IMR-90 (cell line): ENCODE measurements at regions not wholly inside any gene's neighbourhood (a gene's known extent, or its start where the extent isn't known, plus 50 kb on each side); places are given as distances from the start of the nearest gene placed in this dataset.

Source experiments
- ATAC-seq: fragments of 200-7000 bp; cut with Tn5 transposase; 2 replicates; pipeline ENCODE4 v1.9.1; 2020; ENCODE audit warnings: low read depth, mild to moderate bottlenecking, moderate library complexity
- BruUV-seq: library from RNA; stranded (reverse); fragments of 400-500 nt; replicated peaks from 2 replicates; lab custom pipeline; 2021; lab: Mats Ljungman, UMichigan
- CTCF ChIA-PET: fragments of 300-600 bp; formaldehyde crosslinking; extraction: SDS; loops from one replicate; lab custom pipeline; 2021; ENCODE audit warnings: antibody characterized with exemption; lab: Yijun Ruan, JAX
- POLR2A ChIA-PET: fragments of 300-600 bp; sonication (Branson Sonifier 250); formaldehyde crosslinking; loops from one replicate; lab custom pipeline; 2022; ENCODE audit warnings: antibody characterized with exemption; ENCODE audit not compliant: unreplicated experiment; lab: Charles Lee
- DNase-seq: peaks from one replicate; pipeline ENCODE4 v3.0.0; 2013
- H2AFZ ChIP-seq: replicated peaks from 2 replicates; pipeline ENCODE3; 2013; ENCODE audit warnings: low read length, mild to moderate bottlenecking; ENCODE audit not compliant: poor library complexity
- H2AK5ac ChIP-seq: 2 replicates; pipeline ENCODE4 v1.6.1; 2013; ENCODE audit warnings: low read depth, low read length, inconsistent platforms
- H2AK9ac ChIP-seq: replicated peaks from 2 replicates; pipeline ENCODE3; 2013; ENCODE audit warnings: mild to moderate bottlenecking, low read depth, low read length, moderate library complexity; ENCODE audit not compliant: poor library complexity
- H2BK120ac ChIP-seq: 2 replicates; pipeline ENCODE4 v1.6.1; 2013; ENCODE audit warnings: low read depth, low read length, inconsistent platforms
- H2BK15ac ChIP-seq: 3 replicates; pipeline ENCODE4 v1.6.1; 2013; ENCODE audit warnings: low read depth, low read length, inconsistent platforms
- H2BK20ac ChIP-seq: 2 replicates; pipeline ENCODE4 v1.6.1; 2013; ENCODE audit warnings: low read depth, mild to moderate bottlenecking, inconsistent platforms, low read length, moderate library complexity
- H2BK5ac ChIP-seq: 2 replicates; pipeline ENCODE4 v1.6.1; 2013; ENCODE audit warnings: mild to moderate bottlenecking, low read depth, low read length, inconsistent platforms; ENCODE audit not compliant: poor library complexity, severe bottlenecking
- H3K14ac ChIP-seq: replicated peaks from 2 replicates; pipeline ENCODE4 v1.6.1; 2013; ENCODE audit warnings: low read depth, low read length, inconsistent platforms
- H3K18ac ChIP-seq: 2 replicates; pipeline ENCODE4 v1.6.1; 2013; ENCODE audit warnings: low read depth, low read length, control low read depth
- H3K23ac ChIP-seq: 2 replicates; pipeline ENCODE4 v1.6.1; 2013; ENCODE audit warnings: low read depth, low read length, inconsistent platforms
- H3K27ac ChIP-seq: 2 replicates; pipeline ENCODE4 v1.5.1; 2013; ENCODE audit warnings: mild to moderate bottlenecking, control low read depth, low read length; ENCODE audit not compliant: insufficient read depth
- H3K27me3 ChIP-seq: 2 replicates; pipeline ENCODE4 v1.6.1; 2013; ENCODE audit warnings: low read length; ENCODE audit not compliant: control insufficient read depth, insufficient read depth
- H3K36me3 ChIP-seq: 2 replicates; pipeline ENCODE4 v1.6.1; 2013; ENCODE audit warnings: low read length, mixed read lengths; ENCODE audit not compliant: control insufficient read depth, insufficient read depth
- H3K4ac ChIP-seq: 2 replicates; pipeline ENCODE4 v1.6.1; 2013; ENCODE audit warnings: low read depth, low read length, inconsistent platforms
- H3K4me1 ChIP-seq: 2 replicates; pipeline ENCODE4 v1.6.1; 2013; ENCODE audit warnings: low read length, mixed read lengths; ENCODE audit not compliant: control insufficient read depth, insufficient read depth
- H3K4me2 ChIP-seq: 2 replicates; pipeline ENCODE4 v1.6.1; 2013; ENCODE audit warnings: low read depth, mild to moderate bottlenecking, control low read depth, low read length, moderate library complexity
- H3K4me3 ChIP-seq: 2 replicates; pipeline ENCODE4 v1.5.1; 2013; ENCODE audit warnings: low read depth, mild to moderate bottlenecking, control low read depth, low read length, moderate library complexity; ENCODE audit not compliant: insufficient read depth
- H3K56ac ChIP-seq: 2 replicates; pipeline ENCODE4 v1.6.1; 2013; ENCODE audit warnings: low read length, inconsistent platforms; ENCODE audit not compliant: insufficient read depth; ENCODE audit errors: extremely low read depth
- H3K79me1 ChIP-seq, 2 experiments: 2 replicates each; pipeline ENCODE4 v1.6.1; 2013; ENCODE audit warnings: low read length in 2 of 2, inconsistent platforms in 1 of 2, low read depth in 1 of 2
- H3K9ac ChIP-seq: 2 replicates; pipeline ENCODE4 v1.6.1; 2013; ENCODE audit warnings: low read depth, low read length, control low read depth
- H3K9me1 ChIP-seq: 2 replicates; pipeline ENCODE4 v1.6.1; 2013; ENCODE audit warnings: low read length, inconsistent platforms; ENCODE audit not compliant: insufficient read depth
- H3K9me3 ChIP-seq: 2 replicates; pipeline ENCODE4 v1.6.1; 2013; ENCODE audit warnings: low read length; ENCODE audit not compliant: control insufficient read depth, insufficient read depth
- H4K20me1 ChIP-seq: 2 replicates; pipeline ENCODE4 v1.6.1; 2013; ENCODE audit warnings: low read length, inconsistent platforms; ENCODE audit not compliant: insufficient read depth
- H4K5ac ChIP-seq: 2 replicates; pipeline ENCODE4 v1.6.1; 2013; ENCODE audit warnings: mild to moderate bottlenecking, low read depth, low read length, control low read depth
- H4K8ac ChIP-seq, 2 experiments: 2 replicates each; pipeline ENCODE4 v1.6.1; 2013; ENCODE audit warnings: low read depth in 2 of 2, low read length in 2 of 2, control low read depth in 1 of 2, inconsistent platforms in 1 of 2
- H4K91ac ChIP-seq: 2 replicates; pipeline ENCODE4 v1.6.1; 2013; ENCODE audit warnings: low read depth, low read length, inconsistent platforms; ENCODE audit not compliant: insufficient read depth
- BHLHE40 ChIP-seq: fragments of 150-350 bp; IDR thresholded peaks from 2 replicates; pipeline ENCODE4 v1.6.1; 2016; ENCODE audit warnings: mild to moderate bottlenecking, low read depth, low read length
- CEBPB ChIP-seq: IDR thresholded peaks from 2 replicates; pipeline ENCODE4 v1.6.1; 2012; ENCODE audit warnings: low read depth, low read length, improper control_type of control experiment
- MAFK ChIP-seq: IDR thresholded peaks from 2 replicates; pipeline ENCODE4 v1.6.1; 2012; ENCODE audit warnings: low read depth, low read length, improper control_type of control experiment
- RAD21 ChIP-seq: IDR thresholded peaks from 2 replicates; pipeline ENCODE4 v1.6.1; 2012; ENCODE audit warnings: low read length, improper control_type of control experiment
- RFX5 ChIP-seq: IDR thresholded peaks from 2 replicates; pipeline ENCODE4 v1.8.0; 2012; ENCODE audit warnings: low read depth, mild to moderate bottlenecking, low read length, moderate library complexity
- SMC3 ChIP-seq: fragments of 150-350 bp; IDR thresholded peaks from 2 replicates; pipeline ENCODE4 v1.6.1; 2016; ENCODE audit warnings: low read depth, mild to moderate bottlenecking, antibody characterized with exemption, low read length, moderate library complexity
- WGBS, 2 experiments: methylation state at CpG; one replicate each; pipeline versions ENCODE4 v1.1.5 to v1.1.7; 2013; ENCODE audit warnings: missing lambda C conversion rate in 2 of 2; ENCODE audit not compliant: insufficient read length in 1 of 2; ENCODE audit errors: extremely low coverage in 2 of 2; 5-methylcytosine and 5-hydroxymethylcytosine counted together
- dilution Hi-C: fragments of 300-500 bp; cut with HindIII; formaldehyde crosslinking; loops from one replicate; pipeline ENCODE4 v1.14.3; 2018; ENCODE audit warnings: low sequenced_read_pairs; ENCODE audit not compliant: unreplicated experiment
- in situ Hi-C: fragments of 300-500 bp; cut with MboI; formaldehyde crosslinking; loops from 3 replicates; pipeline ENCODE4 v1.14.3; 2019; ENCODE audit warnings: low sequenced_read_pairs, inconsistent platforms, mixed read lengths
- intact Hi-C: fragments of 100-400 bp; cut with micrococcal nuclease; formaldehyde crosslinking; loops from 2 replicates; pipeline ENCODE4 v1.10.0; 2022

DNA sequence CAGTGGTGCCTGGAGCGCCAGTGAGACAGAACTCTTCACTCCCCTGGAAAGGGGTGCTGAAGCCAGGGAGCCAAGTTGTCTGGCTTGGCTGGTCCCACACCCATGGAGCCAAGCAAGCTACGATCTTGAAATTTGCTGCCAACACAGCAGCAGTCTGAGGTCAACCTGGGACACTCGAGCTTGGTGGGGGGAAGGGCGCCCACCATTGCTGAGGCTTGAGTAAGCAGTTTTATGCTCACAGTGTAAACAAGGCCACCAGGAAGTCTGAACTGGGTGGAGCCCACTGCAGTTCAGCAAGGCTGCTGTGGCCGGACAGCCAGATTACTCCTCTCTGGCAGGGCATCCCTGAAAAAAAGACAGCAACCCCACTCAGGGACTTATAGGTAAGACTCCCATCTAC, 149.5 kb downstream of the EDA2R start:
- Histone ChIP-seq H3K4me2 (no peak overlapping the region), H3K9me3 (no peaks in the 10 kb centered on the region), H4K20me1 (no peaks in the 10 kb centered on the region), H3K23ac (no peak overlapping the region), H3K79me1 (no peaks in the 10 kb centered on the region), H2BK5ac (no peak overlapping the region), H3K9ac (no peak overlapping the region), H2AK5ac (no peak overlapping the region), H3K56ac (no peak overlapping the region), H2BK120ac (no peak overlapping the region), H3K27ac (no peak overlapping the region), H2BK20ac (no peak overlapping the region), H4K8ac (no peak overlapping the region), H4K5ac (no peak overlapping the region), H3K27me3 (no peaks in the 10 kb centered on the region), H2AFZ (no peak overlapping the region), H3K4me1 (no peaks in the 10 kb centered on the region), H3K4me3 (no peak overlapping the region), H3K4ac (no peak overlapping the region), H3K14ac (no peak overlapping the region), H3K36me3 (no peaks in the 10 kb centered on the region), H3K9me1 (no peaks in the 10 kb centered on the region), H2BK15ac (no peak overlapping the region), H2AK9ac (no peak overlapping the region), H3K18ac (no peak overlapping the region), H4K91ac (no peak overlapping the region)
- dilution Hi-C loops = no loop called here
- CTCF ChIA-PET = interaction anchor here (0.6 kb wide), 1 partner anchor 105 kb away, joined by 3 read pairs; no protein-coding TSS in a partner anchor
- WGBS, 2 experiments = 10% methylated on average over 2 of the region's 5 CpGs; no CpG with 5 or more reads in 1 of the 2 experiments
- no peak for DNase-seq
- no peak for ATAC-seq
- no peak for TF ChIP-seq BHLHE40
- no peak for TF ChIP-seq RFX5
- no peak for TF ChIP-seq RAD21
- no peak for TF ChIP-seq CEBPB
- TF ChIP-seq SMC3 = no peak
- TF ChIP-seq MAFK = no peak
- no TSS peak for BruUV-seq
- in situ Hi-C loops = no loop called here
- POLR2A ChIA-PET = no interaction called here
- intact Hi-C loops = no loop called here
